GM12878 (cell line): ENCODE measurements at regions not wholly inside any gene's neighbourhood (a gene's known extent, or its start where the extent isn't known, plus 50 kb on each side); places are given as distances from the start of the nearest gene placed in this dataset.

Experiments used
- ATAC-seq: fragments of 200-7000 bp; cut with Tn5 transposase; 3 replicates; pipeline ENCODE4 v1.9.1; 2020; ENCODE audit warnings: mild to moderate bottlenecking, moderate library complexity
- BruUV-seq: library from RNA; stranded (reverse); fragments of 400-500 nt; replicated peaks from 2 replicates; lab custom pipeline; 2021; lab: Mats Ljungman, UMichigan
- CTCF ChIA-PET: fragments of 300-600 bp; sonication (Branson Sonifier 250); formaldehyde crosslinking; extraction: SDS; loops from one replicate; lab custom pipeline; 2021; ENCODE audit warnings: inconsistent platforms; lab: Yijun Ruan, JAX
- POLR2A ChIA-PET: fragments of 350-600 bp; formaldehyde crosslinking; extraction: SDS; loops from one replicate; lab custom pipeline; 2021; ENCODE audit warnings: inconsistent platforms; lab: Charles Lee
- RAD21 ChIA-PET: fragments of 300-600 bp; sonication (Branson Sonifier 250); formaldehyde crosslinking; loops from one replicate; lab custom pipeline; 2023; ENCODE audit warnings: antibody characterized with exemption; ENCODE audit not compliant: unreplicated experiment; lab: Charles Lee
- SMC1A ChIA-PET: fragments of 300-600 bp; sonication (Branson Sonifier 250); formaldehyde crosslinking; loops from one replicate; lab custom pipeline; 2023; ENCODE audit not compliant: unreplicated experiment, uncharacterized antibody; lab: Charles Lee
- DNase-seq: peaks from one replicate; pipeline ENCODE4 v3.0.0-alpha.2; 2011; ENCODE audit warnings: low read depth, low spot score
- FAIRE-seq: peaks from 3 replicates; lab custom pipeline; 2011; peaks lifted over from hg19 to GRCh38; lab: Jason Lieb, UNC
- H2AFZ ChIP-seq: 2 replicates; pipeline ENCODE4 v1.6.0; 2011; ENCODE audit warnings: low read depth, low read length, control low read depth; ENCODE audit not compliant: control insufficient read depth
- H3K27ac ChIP-seq: 2 replicates; pipeline ENCODE4 v1.5.1; 2011; ENCODE audit warnings: control low read depth; ENCODE audit not compliant: control insufficient read depth, insufficient read depth
- H3K27me3 ChIP-seq, 2 experiments: replicated peaks in 1 of 2; 2 replicates each; pipeline versions ENCODE4 v1.6.0 to v1.6.1; 2011; ENCODE audit warnings: low read length in 1 of 2; ENCODE audit not compliant: control insufficient read depth in 2 of 2, insufficient read depth in 2 of 2
- H3K36me3 ChIP-seq, 2 experiments: 2 replicates each; pipeline ENCODE4 v1.5.1; 2011; ENCODE audit warnings: low read length in 1 of 2; ENCODE audit not compliant: control insufficient read depth in 2 of 2, insufficient read depth in 2 of 2
- H3K4me1 ChIP-seq: 2 replicates; pipeline ENCODE4 v1.6.1; 2011; ENCODE audit warnings: mild to moderate bottlenecking, low read length, moderate library complexity, mixed read lengths; ENCODE audit not compliant: control insufficient read depth, insufficient read depth
- H3K4me2 ChIP-seq: 2 replicates; pipeline ENCODE4 v1.6.0; 2011; ENCODE audit warnings: control low read depth; ENCODE audit not compliant: control insufficient read depth, insufficient read depth
- H3K4me3 ChIP-seq: fragments of 200-600 bp; sonication (generic); 2 replicates; pipeline ENCODE4 v1.5.1; 2016
- H3K79me2 ChIP-seq: 2 replicates; pipeline ENCODE4 v1.6.0; 2011; ENCODE audit warnings: low read length; ENCODE audit not compliant: control insufficient read depth, insufficient read depth
- H3K9ac ChIP-seq: 2 replicates; pipeline ENCODE4 v1.8.0; 2011; ENCODE audit warnings: low read length, control low read depth, mixed read lengths; ENCODE audit not compliant: control insufficient read depth, insufficient read depth
- H3K9me3 ChIP-seq: replicated peaks from 3 replicates; pipeline ENCODE4 v1.5.1; 2011; ENCODE audit warnings: mild to moderate bottlenecking, low read length; ENCODE audit not compliant: control insufficient read depth, insufficient read depth
- H4K20me1 ChIP-seq: 2 replicates; pipeline ENCODE4 v1.6.0; 2011; ENCODE audit not compliant: control insufficient read depth, insufficient read depth
- BCL11A ChIP-seq: IDR thresholded peaks from 2 replicates; pipeline ENCODE4 v1.6.1; 2011; ENCODE audit warnings: low read depth, low read length
- BMI1 ChIP-seq: fragments of 450-650 bp; IDR thresholded peaks from 2 replicates; pipeline ENCODE4 v1.6.1; 2016; ENCODE audit warnings: mild to moderate bottlenecking, moderate library complexity, borderline replicate concordance
- CBX5 ChIP-seq: sonication (generic); IDR thresholded peaks from 2 replicates; pipeline ENCODE4 v1.6.1; 2016; ENCODE audit warnings: low read depth, moderate library complexity, mild to moderate bottlenecking, inconsistent platforms
- ESRRA ChIP-seq: IDR thresholded peaks from 2 replicates; pipeline ENCODE4 v1.6.1; 2012; ENCODE audit warnings: mild to moderate bottlenecking, low read length, improper control_type of control experiment
- GABPA ChIP-seq: IDR thresholded peaks from 2 replicates; pipeline ENCODE4 v1.6.1; 2014; ENCODE audit warnings: antibody characterized with exemption, low read depth, mild to moderate bottlenecking, inconsistent platforms
- HDAC6 ChIP-seq: fragments of 200-600 bp; sonication (generic); IDR thresholded peaks from one replicate; pipeline ENCODE4 v1.8.0; 2017; ENCODE audit warnings: antibody characterized with exemption; ENCODE audit not compliant: unreplicated experiment
- IKZF2 ChIP-seq, 2 experiments: fragments of 450-650 bp; IDR thresholded peaks; 2 replicates each; pipeline ENCODE4 v1.6.1; 2017; ENCODE audit warnings: mild to moderate bottlenecking in 2 of 2, moderate library complexity in 2 of 2
- NR2C2 ChIP-seq: IDR thresholded peaks from 2 replicates; pipeline ENCODE4 v1.6.1; 2011; ENCODE audit warnings: borderline replicate concordance, low read depth; ENCODE audit not compliant: control insufficient read depth, insufficient read length
- POLR2A ChIP-seq: IDR thresholded peaks from 2 replicates; pipeline ENCODE4 v1.6.1; 2011; ENCODE audit warnings: low read depth, mild to moderate bottlenecking, low read length
- RCOR1 ChIP-seq: conservative IDR thresholded peaks from 2 replicates; pipeline ENCODE4 v1.6.1; 2012; ENCODE audit warnings: low read depth, low read length, improper control_type of control experiment
- RELA ChIP-seq: fragments of 450-650 bp; IDR thresholded peaks from 2 replicates; pipeline ENCODE4 v1.8.0; 2014; ENCODE audit warnings: borderline replicate concordance; ENCODE audit not compliant: partially characterized antibody
- SUZ12 ChIP-seq: fragments of 200-600 bp; sonication (generic); IDR thresholded peaks from one replicate; pipeline ENCODE4 v1.6.1; 2018; ENCODE audit warnings: antibody characterized with exemption, mild to moderate bottlenecking; ENCODE audit not compliant: unreplicated experiment
- TCF3 ChIP-seq: IDR thresholded peaks from 2 replicates; pipeline ENCODE4 v1.6.1; 2012; ENCODE audit warnings: low read depth, mild to moderate bottlenecking, low read length, borderline replicate concordance; ENCODE audit not compliant: insufficient read depth
- YY1 ChIP-seq: IDR thresholded peaks from 2 replicates; pipeline ENCODE4 v1.6.1; 2011; ENCODE audit warnings: low read depth, mild to moderate bottlenecking, low read length
- WGBS: methylation state at CpG from one replicate; pipeline ENCODE4 v1.1.6; 2016; ENCODE audit warnings: low lambda C conversion rate; ENCODE audit not compliant: insufficient replicate concordance, insufficient coverage; ENCODE audit errors: missing lambda C conversion rate; 5-methylcytosine and 5-hydroxymethylcytosine counted together
- in situ Hi-C: fragments of 300-500 bp; cut with MboI; formaldehyde crosslinking; loops from 9 replicates; pipeline ENCODE4 v1.14.3; 2018; ENCODE audit warnings: mixed read lengths
- intact Hi-C: fragments of 100-400 bp; cut with micrococcal nuclease; formaldehyde crosslinking; loops from one replicate; pipeline ENCODE4 v1.14.2; 2022; ENCODE audit not compliant: unreplicated experiment
- TF ChIP-seq, protein P1 (sequence below): IDR thresholded peaks from 2 replicates; pipeline ENCODE4 v1.6.1; 2011; ENCODE audit warnings: borderline replicate concordance, low read depth, mild to moderate bottlenecking, moderate library complexity, low read length; ENCODE audit not compliant: insufficient read depth, poor library complexity, severe bottlenecking
- TF ChIP-seq, protein P2 (sequence below): IDR thresholded peaks from 2 replicates; pipeline ENCODE4 v1.6.1; 2012; ENCODE audit warnings: mild to moderate bottlenecking, low read depth, low read length
- TF ChIP-seq, protein P3 (sequence below): IDR thresholded peaks from 2 replicates; pipeline ENCODE4 v1.6.1; 2012; ENCODE audit warnings: low read depth, low read length, improper control_type of control experiment

GRCh38 chrX:63513825-63514568 lies 162.9 kb upstream of the SPIN4 start (continued):
- TF ChIP-seq CBX5 (no peak), RCOR1 (no peak), IKZF2 (IDR thresholded peaks at IDR 0.05) (no peak)

GRCh38 chrX:63511361-63511760 lies 160.2 kb upstream of the SPIN4 start:
- Histone ChIP-seq H3K9me3 (no peaks in the 10 kb centered on the region), H3K4me3 (no peak overlapping the region), H3K79me2 (no peaks in the 10 kb centered on the region), H3K27me3 (no peaks in the 10 kb centered on the region), H4K20me1 (no peaks in the 10 kb centered on the region), H3K36me3 (no peaks in the 10 kb centered on the region), H3K9ac (no peak overlapping the region), H2AFZ (no peak overlapping the region), H3K4me2 (no peak overlapping the region), H3K27ac (no peak overlapping the region), H3K4me1 (no peaks in the 10 kb centered on the region)
- DNase-seq: no peak
- 78% methylated on average over 3 of the region's 3 CpGs for WGBS
- intact Hi-C loops (no loop called here), in situ Hi-C loops (no loop called here)
- RAD21 ChIA-PET: no interaction called here
- SMC1A ChIA-PET: no interaction called here
- CTCF ChIA-PET: no interaction called here
- no TSS peak for BruUV-seq
- POLR2A ChIA-PET: no interaction called here
- ATAC-seq: no peak
- FAIRE-seq: no peak
- TF ChIP-seq RELA (no peak), POLR2A (no peak), GABPA (no peak), ESRRA (no peak), NR2C2 (no peak), HDAC6 (no peak), SUZ12 (no peak), TCF3 (no peak), BMI1 (no peak), BCL11A (no peak), YY1 (no peak)
- TF ChIP-seq, protein P1, sequence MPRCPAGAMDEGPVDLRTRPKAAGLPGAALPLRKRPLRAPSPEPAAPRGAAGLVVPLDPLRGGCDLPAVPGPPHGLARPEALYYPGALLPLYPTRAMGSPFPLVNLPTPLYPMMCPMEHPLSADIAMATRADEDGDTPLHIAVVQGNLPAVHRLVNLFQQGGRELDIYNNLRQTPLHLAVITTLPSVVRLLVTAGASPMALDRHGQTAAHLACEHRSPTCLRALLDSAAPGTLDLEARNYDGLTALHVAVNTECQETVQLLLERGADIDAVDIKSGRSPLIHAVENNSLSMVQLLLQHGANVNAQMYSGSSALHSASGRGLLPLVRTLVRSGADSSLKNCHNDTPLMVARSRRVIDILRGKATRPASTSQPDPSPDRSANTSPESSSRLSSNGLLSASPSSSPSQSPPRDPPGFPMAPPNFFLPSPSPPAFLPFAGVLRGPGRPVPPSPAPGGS: no peak
- TF ChIP-seq, protein P2, sequence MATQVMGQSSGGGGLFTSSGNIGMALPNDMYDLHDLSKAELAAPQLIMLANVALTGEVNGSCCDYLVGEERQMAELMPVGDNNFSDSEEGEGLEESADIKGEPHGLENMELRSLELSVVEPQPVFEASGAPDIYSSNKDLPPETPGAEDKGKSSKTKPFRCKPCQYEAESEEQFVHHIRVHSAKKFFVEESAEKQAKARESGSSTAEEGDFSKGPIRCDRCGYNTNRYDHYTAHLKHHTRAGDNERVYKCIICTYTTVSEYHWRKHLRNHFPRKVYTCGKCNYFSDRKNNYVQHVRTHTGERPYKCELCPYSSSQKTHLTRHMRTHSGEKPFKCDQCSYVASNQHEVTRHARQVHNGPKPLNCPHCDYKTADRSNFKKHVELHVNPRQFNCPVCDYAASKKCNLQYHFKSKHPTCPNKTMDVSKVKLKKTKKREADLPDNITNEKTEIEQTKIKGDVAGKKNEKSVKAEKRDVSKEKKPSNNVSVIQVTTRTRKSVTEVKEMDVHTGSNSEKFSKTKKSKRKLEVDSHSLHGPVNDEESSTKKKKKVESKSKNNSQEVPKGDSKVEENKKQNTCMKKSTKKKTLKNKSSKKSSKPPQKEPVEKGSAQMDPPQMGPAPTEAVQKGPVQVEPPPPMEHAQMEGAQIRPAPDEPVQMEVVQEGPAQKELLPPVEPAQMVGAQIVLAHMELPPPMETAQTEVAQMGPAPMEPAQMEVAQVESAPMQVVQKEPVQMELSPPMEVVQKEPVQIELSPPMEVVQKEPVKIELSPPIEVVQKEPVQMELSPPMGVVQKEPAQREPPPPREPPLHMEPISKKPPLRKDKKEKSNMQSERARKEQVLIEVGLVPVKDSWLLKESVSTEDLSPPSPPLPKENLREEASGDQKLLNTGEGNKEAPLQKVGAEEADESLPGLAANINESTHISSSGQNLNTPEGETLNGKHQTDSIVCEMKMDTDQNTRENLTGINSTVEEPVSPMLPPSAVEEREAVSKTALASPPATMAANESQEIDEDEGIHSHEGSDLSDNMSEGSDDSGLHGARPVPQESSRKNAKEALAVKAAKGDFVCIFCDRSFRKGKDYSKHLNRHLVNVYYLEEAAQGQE: no peak
- TF ChIP-seq, protein P3, sequence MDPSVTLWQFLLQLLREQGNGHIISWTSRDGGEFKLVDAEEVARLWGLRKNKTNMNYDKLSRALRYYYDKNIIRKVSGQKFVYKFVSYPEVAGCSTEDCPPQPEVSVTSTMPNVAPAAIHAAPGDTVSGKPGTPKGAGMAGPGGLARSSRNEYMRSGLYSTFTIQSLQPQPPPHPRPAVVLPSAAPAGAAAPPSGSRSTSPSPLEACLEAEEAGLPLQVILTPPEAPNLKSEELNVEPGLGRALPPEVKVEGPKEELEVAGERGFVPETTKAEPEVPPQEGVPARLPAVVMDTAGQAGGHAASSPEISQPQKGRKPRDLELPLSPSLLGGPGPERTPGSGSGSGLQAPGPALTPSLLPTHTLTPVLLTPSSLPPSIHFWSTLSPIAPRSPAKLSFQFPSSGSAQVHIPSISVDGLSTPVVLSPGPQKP: no peak
